ENCODE measurements at regions not wholly inside any gene's neighbourhood (a gene's known extent, or its start where the extent isn't known, plus 50 kb on each side); places are given as distances from the start of the nearest gene placed in this dataset.

DNA sequence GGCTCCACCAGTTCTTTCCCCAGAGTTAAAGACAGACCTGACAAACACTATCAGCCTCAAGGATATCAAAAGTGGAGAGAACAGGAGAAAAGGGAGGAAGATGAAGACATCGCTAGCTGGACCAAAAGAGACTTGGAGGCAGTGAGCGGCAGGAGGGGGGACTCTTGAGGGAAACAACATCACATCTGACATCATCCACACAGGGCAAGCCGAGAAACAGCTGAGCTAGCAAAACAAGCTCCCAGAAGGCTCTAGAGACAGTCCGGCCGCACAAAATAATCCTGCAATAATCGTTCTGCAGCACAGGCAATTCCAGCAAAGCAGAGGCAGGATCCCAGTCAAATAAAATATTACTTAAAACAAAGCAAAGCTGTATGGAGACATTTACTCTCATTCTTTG lies 239.8 kb downstream of the EN1 start:
- TF ChIP-seq, protein P1, sequence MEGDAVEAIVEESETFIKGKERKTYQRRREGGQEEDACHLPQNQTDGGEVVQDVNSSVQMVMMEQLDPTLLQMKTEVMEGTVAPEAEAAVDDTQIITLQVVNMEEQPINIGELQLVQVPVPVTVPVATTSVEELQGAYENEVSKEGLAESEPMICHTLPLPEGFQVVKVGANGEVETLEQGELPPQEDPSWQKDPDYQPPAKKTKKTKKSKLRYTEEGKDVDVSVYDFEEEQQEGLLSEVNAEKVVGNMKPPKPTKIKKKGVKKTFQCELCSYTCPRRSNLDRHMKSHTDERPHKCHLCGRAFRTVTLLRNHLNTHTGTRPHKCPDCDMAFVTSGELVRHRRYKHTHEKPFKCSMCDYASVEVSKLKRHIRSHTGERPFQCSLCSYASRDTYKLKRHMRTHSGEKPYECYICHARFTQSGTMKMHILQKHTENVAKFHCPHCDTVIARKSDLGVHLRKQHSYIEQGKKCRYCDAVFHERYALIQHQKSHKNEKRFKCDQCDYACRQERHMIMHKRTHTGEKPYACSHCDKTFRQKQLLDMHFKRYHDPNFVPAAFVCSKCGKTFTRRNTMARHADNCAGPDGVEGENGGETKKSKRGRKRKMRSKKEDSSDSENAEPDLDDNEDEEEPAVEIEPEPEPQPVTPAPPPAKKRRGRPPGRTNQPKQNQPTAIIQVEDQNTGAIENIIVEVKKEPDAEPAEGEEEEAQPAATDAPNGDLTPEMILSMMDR (IDR thresholded peaks at IDR 0.05; ENCODE audit: insufficient read depth, low read length, severe bottlenecking), result no peak
- Histone ChIP-seq H3K4me3 (ENCODE audit: low read depth, low read length) (no peak overlapping the region), H3K36me3 (ENCODE audit: control insufficient read depth, insufficient read depth, low read length) (no peaks in the 10 kb centered on the region), H3K27me3 (ENCODE audit: control insufficient read depth, insufficient read depth, low read length) (no peaks in the 10 kb centered on the region)
- DNase-seq (ENCODE audit: low read depth), result no peak
- FAIRE-seq, result no peak

DNA sequence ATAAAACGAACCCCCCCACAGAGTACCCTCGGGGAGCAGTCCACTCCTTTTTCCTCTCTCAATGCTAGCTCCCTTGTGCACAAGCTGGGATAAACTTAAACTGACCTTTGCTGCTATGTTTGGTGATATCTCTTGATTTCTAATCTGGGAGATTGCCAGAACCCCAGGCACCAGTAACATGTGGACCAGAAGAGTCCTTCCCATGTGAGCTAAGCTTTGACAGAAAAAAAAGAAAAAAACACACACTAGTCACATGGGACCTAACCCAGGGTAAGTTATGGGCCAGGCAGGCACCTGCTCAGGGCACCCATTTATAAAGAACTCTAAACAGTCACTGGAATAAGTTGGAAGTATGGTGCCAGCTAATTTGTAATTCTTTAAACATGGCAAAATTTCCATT lies 242.6 kb downstream of the EN1 start:
- no peak overlapping the region for H3K4me3 ChIP-seq (ENCODE audit: low read depth, low read length)
- DNase-seq (ENCODE audit: low read depth) (no peak), FAIRE-seq (no peak)
- H3K27me3 ChIP-seq (ENCODE audit: control insufficient read depth, insufficient read depth, low read length), result no peaks in the 10 kb centered on the region
- TF ChIP-seq, protein P1 (IDR thresholded peaks at IDR 0.05; ENCODE audit: insufficient read depth, low read length, severe bottlenecking), result no peak
- H3K36me3 ChIP-seq (ENCODE audit: control insufficient read depth, insufficient read depth, low read length), result no peaks in the 10 kb centered on the region

- H3K4me3 ChIP-seq (ENCODE audit: low read depth, low read length), result no peak overlapping the region
- TF ChIP-seq, protein P1 (IDR thresholded peaks at IDR 0.05; ENCODE audit: insufficient read depth, low read length, severe bottlenecking), result no peak
- peak; percentile 18 for FAIRE-seq
- no peaks in the 10 kb centered on the region for H3K27me3 ChIP-seq (ENCODE audit: control insufficient read depth, insufficient read depth, low read length)
- H3K36me3 ChIP-seq (ENCODE audit: control insufficient read depth, insufficient read depth, low read length), result no peaks in the 10 kb centered on the region
- no peak for DNase-seq (ENCODE audit: low read depth)
Measured at GRCh38 chr2:118604371-118604770, 243.1 kb downstream of the EN1 start.

GRCh38 chr2:118599141-118599540 lies 248.3 kb downstream of the EN1 start:
- H3K36me3 ChIP-seq (ENCODE audit: control insufficient read depth, insufficient read depth, low read length), result no peaks in the 10 kb centered on the region
- H3K27me3 ChIP-seq (ENCODE audit: control insufficient read depth, insufficient read depth, low read length), result no peaks in the 10 kb centered on the region
- TF ChIP-seq, protein P1 (IDR thresholded peaks at IDR 0.05; ENCODE audit: insufficient read depth, low read length, severe bottlenecking), result no peak
- H3K4me3 ChIP-seq (ENCODE audit: low read depth, low read length), result no peak overlapping the region
- FAIRE-seq (no peak), DNase-seq (ENCODE audit: low read depth) (no peak)

- Histone ChIP-seq H3K4me3 (ENCODE audit: low read depth, low read length) (no peak overlapping the region), H3K36me3 (ENCODE audit: control insufficient read depth, insufficient read depth, low read length) (no peaks in the 10 kb centered on the region), H3K27me3 (ENCODE audit: control insufficient read depth, insufficient read depth, low read length) (no peaks in the 10 kb centered on the region)
- DNase-seq (ENCODE audit: low read depth) (no peak), FAIRE-seq (no peak)
- TF ChIP-seq, protein P1 (IDR thresholded peaks at IDR 0.05; ENCODE audit: insufficient read depth, low read length, severe bottlenecking), result no peak
Measured at GRCh38 chr2:118596620-118597019, 250.8 kb downstream of the EN1 start.

DNA sequence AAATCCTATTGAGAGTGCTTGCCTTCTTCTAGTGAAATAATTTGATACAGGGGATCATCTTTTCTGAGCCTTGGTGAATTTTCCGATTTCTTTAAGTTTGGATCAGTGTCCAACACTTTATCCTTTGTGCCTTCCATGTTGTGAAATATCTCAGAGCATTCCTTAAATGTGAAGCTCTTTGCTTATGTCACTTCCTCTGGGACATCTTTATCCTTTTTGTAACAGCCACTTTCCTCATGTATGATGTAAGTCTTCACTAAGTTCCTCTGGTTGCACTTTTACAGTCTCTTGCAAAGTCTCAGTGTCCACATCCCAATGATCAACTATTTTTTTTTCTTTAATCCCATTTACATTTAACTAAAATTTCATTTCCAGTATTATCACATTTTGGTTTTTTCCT lies 254.2 kb downstream of the EN1 start:
- H3K4me3 ChIP-seq (ENCODE audit: low read depth, low read length), result no peak overlapping the region
- no peak for FAIRE-seq
- H3K36me3 ChIP-seq (ENCODE audit: control insufficient read depth, insufficient read depth, low read length), result no peaks in the 10 kb centered on the region

More for the DNA sequence above, 254.2 kb downstream of the EN1 start:
- TF ChIP-seq, protein P1 (IDR thresholded peaks at IDR 0.05; ENCODE audit: insufficient read depth, low read length, severe bottlenecking), result no peak
- no peaks in the 10 kb centered on the region for H3K27me3 ChIP-seq (ENCODE audit: control insufficient read depth, insufficient read depth, low read length)
- DNase-seq (ENCODE audit: low read depth), result no peak

All from bronchial epithelial cell (primary cell).